Keratinocyte (primary cell): ENCODE measurements at regions not wholly inside any gene's neighbourhood (a gene's known extent, or its start where the extent isn't known, plus 50 kb on each side); places are given as distances from the start of the nearest gene placed in this dataset.

Source experiments
- CTCF ChIP-seq, 3 experiments: IDR thresholded peaks in 1 of 3; conservative IDR thresholded peaks in 1 of 3; optimal IDR thresholded peaks in 1 of 3; 2 replicates in 2 of 3; 3 replicates in 1 of 3; pipeline versions ENCODE3 to v1.5.1; 2011; ENCODE audit warnings: low read length in 3 of 3, mild to moderate bottlenecking in 3 of 3, moderate library complexity in 2 of 3, control low read depth in 1 of 3, inconsistent platforms in 1 of 3; ENCODE audit not compliant: insufficient read depth in 2 of 3; ENCODE audit errors: extremely low read depth in 1 of 3
- EZH2 ChIP-seq: IDR thresholded peaks from one replicate; pipeline ENCODE4 v1.6.1; 2012; ENCODE audit warnings: inconsistent platforms, mild to moderate bottlenecking, low read length, moderate library complexity

GRCh38 chr5:27705661-27706060 lies 667.3 kb upstream of the CDH9 start:
- TF ChIP-seq CTCF (optimal IDR thresholded peaks at IDR 0.05 in 1 of 3, IDR thresholded peaks at IDR 0.05 in 1 of 3, conservative IDR thresholded peaks at IDR 0.05 in 1 of 3; ENCODE audit: extremely low read depth in 1 of 3, insufficient read depth in 2 of 3, low read length in 3 of 3) (no peak), EZH2 (no peak)
